Gastrocnemius medialis (tissue), 4 donors: ENCODE measurements at regions not wholly inside any gene's neighbourhood (a gene's known extent, or its start where the extent isn't known, plus 50 kb on each side); places are given as distances from the start of the nearest gene placed in this dataset.

ENCODE experiments used
- ATAC-seq, 2 donors: fragments of 150-250 bp; one replicate each; pipeline ENCODE4 v1.9.1; 2016
- DNase-seq, 2 donors: peaks; one replicate each; pipeline ENCODE4 v3.0.0-alpha.2; 2019
- H3K27ac ChIP-seq, 4 donors: fragments of 200-600 bp; sonication (generic); 1 replicate in 1 of 4; 2 replicates in 3 of 4; pipeline ENCODE4 v1.5.1; 2016 to 2018; ENCODE audit warnings: mild to moderate bottlenecking in 2 of 4, moderate library complexity in 1 of 4
- H3K27me3 ChIP-seq, 3 donors: fragments of 200-600 bp; sonication (generic) in 2 of 3; 1 replicate in 1 of 3; 2 replicates in 2 of 3; pipeline versions ENCODE4 v1.5.1 to v1.6.0; 2016 to 2019; ENCODE audit warnings: mild to moderate bottlenecking in 1 of 3, moderate library complexity in 1 of 3
- H3K36me3 ChIP-seq, 2 donors: fragments of 200-600 bp; sonication (generic) in 1 of 2; one replicate each; pipeline ENCODE4 v1.5.1; 2017 to 2018
- H3K4me1 ChIP-seq, 2 donors: fragments of 200-600 bp; sonication (generic) in 1 of 2; one replicate each; pipeline ENCODE4 v1.5.1; 2016 to 2017; ENCODE audit warnings: mild to moderate bottlenecking in 2 of 2
- H3K4me3 ChIP-seq, 4 donors: fragments of 200-600 bp; sonication (generic) in 3 of 4; 1 replicate in 1 of 4; 2 replicates in 3 of 4; pipeline ENCODE4 v1.5.1; 2016 to 2019; ENCODE audit warnings: mild to moderate bottlenecking in 2 of 4
- H3K9me3 ChIP-seq, 3 donors: fragments of 200-600 bp; sonication (generic) in 2 of 3; 1 replicate in 1 of 3; 2 replicates in 2 of 3; pipeline ENCODE4 v1.5.1; 2016 to 2019
- CTCF ChIP-seq, 5 experiments: fragments of 450-650 bp in 3 of 5; fragments of 200-600 bp in 2 of 5; sonication (generic) in 2 of 5; IDR thresholded peaks in 4 of 5; conservative IDR thresholded peaks in 1 of 5; 1 replicate in 4 of 5; 2 replicates in 1 of 5; pipeline ENCODE4 v1.5.1; 2016 to 2019; ENCODE audit warnings: antibody characterized with exemption in 5 of 5, mild to moderate bottlenecking in 3 of 5, moderate library complexity in 3 of 5
- POLR2A ChIP-seq, 2 donors: fragments of 450-650 bp; IDR thresholded peaks; one replicate each; pipeline ENCODE4 v1.6.1; 2017; ENCODE audit warnings: antibody characterized with exemption in 2 of 2, mild to moderate bottlenecking in 2 of 2, moderate library complexity in 2 of 2
- in situ Hi-C, 4 donors: fragments of 200-750 bp; cut with MboI; loops; one replicate each; pipeline versions ENCODE4 v1.15.0 to v1.8.0; 2017; ENCODE audit warnings: low sequenced_read_pairs in 4 of 4
- intact Hi-C: fragments of 100-400 bp; cut with DNase I; formaldehyde crosslinking; loops from one replicate; pipeline ENCODE4 v1.15.1; 2023; ENCODE audit warnings: low total_unique reads

- no peaks in the 10 kb centered on the region for H3K4me1 ChIP-seq
- DNase-seq (no peak), ATAC-seq (no peak)
- H3K27me3 ChIP-seq, result no peaks in the 10 kb centered on the region
- in situ Hi-C loops, result no loop called here
- H3K27ac ChIP-seq, result no peak overlapping the region
- H3K9me3 ChIP-seq, result no peaks in the 10 kb centered on the region
- no peaks in the 10 kb centered on the region for H3K36me3 ChIP-seq
- intact Hi-C loops, result no loop called here
- no peak overlapping the region for H3K4me3 ChIP-seq
- no peak for TF ChIP-seq CTCF (IDR thresholded peaks at IDR 0.05 in 4 of 5, conservative IDR thresholded peaks at IDR 0.05 in 1 of 5)
- no peak for TF ChIP-seq POLR2A (IDR thresholded peaks at IDR 0.05)
Observed at GRCh38 chr12:87923361-87923760, 105.8 kb downstream of the C12orf50 start.

DNA sequence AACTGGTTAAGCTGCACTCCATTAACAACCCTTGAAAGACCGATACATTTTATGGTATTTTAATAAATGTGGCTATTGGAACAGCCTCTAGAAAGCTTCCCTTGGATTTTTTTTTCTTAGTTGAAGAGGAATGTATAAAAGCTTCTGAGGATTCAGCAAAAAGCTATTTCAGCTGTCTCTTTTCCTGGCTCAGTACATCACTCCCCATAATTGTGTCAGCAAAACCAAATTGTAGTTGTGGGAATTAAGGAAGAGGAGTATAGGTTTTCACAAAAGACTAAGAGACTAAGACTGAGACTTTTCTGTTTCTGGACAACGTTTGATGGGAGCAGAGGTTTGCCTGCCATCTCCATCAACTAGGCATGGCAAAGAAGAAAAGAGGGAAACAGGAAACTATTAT is 106.5 kb downstream of the C12orf50 start:
- no peaks in the 10 kb centered on the region for H3K4me1 ChIP-seq
- intact Hi-C loops (no loop called here), in situ Hi-C loops (no loop called here)
- no peak for ATAC-seq
- no peak for DNase-seq
- no peaks in the 10 kb centered on the region for H3K36me3 ChIP-seq
- H3K9me3 ChIP-seq, result no peaks in the 10 kb centered on the region
- no peak overlapping the region for H3K27ac ChIP-seq
- H3K4me3 ChIP-seq, result no peak overlapping the region
- TF ChIP-seq CTCF (IDR thresholded peaks at IDR 0.05 in 4 of 5, conservative IDR thresholded peaks at IDR 0.05 in 1 of 5), result no peak
- no peak for TF ChIP-seq POLR2A (IDR thresholded peaks at IDR 0.05)
- H3K27me3 ChIP-seq, result no peaks in the 10 kb centered on the region

GRCh38 chr12:87921621-87922020 is 107.6 kb downstream of the C12orf50 start:
- no peak overlapping the region for H3K27ac ChIP-seq
- in situ Hi-C loops, result no loop called here
- intact Hi-C loops, result no loop called here
- ATAC-seq, result no peak
- no peak for DNase-seq
- H3K27me3 ChIP-seq, result no peaks in the 10 kb centered on the region
- H3K9me3 ChIP-seq, result no peaks in the 10 kb centered on the region
- no peaks in the 10 kb centered on the region for H3K4me1 ChIP-seq
- TF ChIP-seq POLR2A (IDR thresholded peaks at IDR 0.05) (no peak), CTCF (IDR thresholded peaks at IDR 0.05 in 4 of 5, conservative IDR thresholded peaks at IDR 0.05 in 1 of 5) (no peak)
- no peaks in the 10 kb centered on the region for H3K36me3 ChIP-seq
- no peak overlapping the region for H3K4me3 ChIP-seq

DNA sequence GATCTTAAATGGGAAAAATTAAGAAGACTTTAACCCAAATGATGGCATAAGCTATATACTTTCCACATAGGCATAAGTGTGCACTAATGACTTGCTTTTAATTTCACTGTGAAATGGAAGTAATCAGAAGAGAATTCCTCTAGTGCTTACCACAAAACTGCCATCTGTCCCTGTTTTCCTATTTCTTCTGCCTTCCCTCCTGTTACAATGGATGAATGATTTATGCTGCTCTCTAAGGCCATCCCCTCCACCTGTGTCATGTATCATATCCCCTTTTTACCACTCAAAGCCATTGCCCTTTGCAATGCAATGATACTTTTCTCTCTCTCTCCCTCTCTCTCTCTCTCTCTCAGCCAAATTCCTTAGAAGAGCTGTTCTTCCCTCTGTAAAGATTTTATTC is 109.1 kb downstream of the C12orf50 start:
- peaks cover 0 to 3% (median 0%) of the 10 kb centered on the region in 3 donors for H3K9me3 ChIP-seq
- TF ChIP-seq CTCF (IDR thresholded peaks at IDR 0.05 in 4 of 5, conservative IDR thresholded peaks at IDR 0.05 in 1 of 5) (no peak), POLR2A (IDR thresholded peaks at IDR 0.05) (no peak)

GRCh38 chr12:87901457-87901856 is 127.7 kb downstream of the C12orf50 start:
- intact Hi-C loops (no loop called here), in situ Hi-C loops (no loop called here)
- Histone ChIP-seq H3K27ac (no peak overlapping the region), H3K27me3 (no peaks in the 10 kb centered on the region), H3K4me1 (no peaks in the 10 kb centered on the region), H3K4me3 (no peak overlapping the region), H3K9me3 (no peaks in the 10 kb centered on the region), H3K36me3 (no peaks in the 10 kb centered on the region)
- DNase-seq (no peak), ATAC-seq (no peak)
- no peak for TF ChIP-seq POLR2A (IDR thresholded peaks at IDR 0.05)
- TF ChIP-seq CTCF (IDR thresholded peaks at IDR 0.05 in 4 of 5, conservative IDR thresholded peaks at IDR 0.05 in 1 of 5), result no peak

More for the DNA sequence above, 109.1 kb downstream of the C12orf50 start:
- in situ Hi-C loops, result no loop called here
- ATAC-seq, result no peak
- H3K36me3 ChIP-seq, result no peaks in the 10 kb centered on the region
- no peaks in the 10 kb centered on the region for H3K4me1 ChIP-seq
- no peak overlapping the region for H3K27ac ChIP-seq
- no peak overlapping the region for H3K4me3 ChIP-seq
- intact Hi-C loops, result no loop called here
- DNase-seq, result no peak
- H3K27me3 ChIP-seq, result no peaks in the 10 kb centered on the region
